Stimulated activated CD4-positive, alpha-beta T cell treated with anti-CD3 and anti-CD28 coated beads, Interleukin-12 subunit alpha, Interleukin-12 subunit beta, amount 100 ng/mL, for 48 hours (primary cell): ENCODE measurements at regions not wholly inside any gene's neighbourhood (a gene's known extent, or its start where the extent isn't known, plus 50 kb on each side); places are given as distances from the start of the nearest gene placed in this dataset.
A peak's percentile ranks its signal among the peaks of the same experiment; 100 is the strongest.

Experiments
- DNase-seq, 3 donors: peaks; one replicate each; pipeline ENCODE4 v3.0.0-alpha.2; 2020; ENCODE audit warnings: low read depth in 2 of 3, low spot score in 1 of 3

GRCh38 chr18:46343931-46344372, 239.8 kb downstream of the HAUS1 start:
- peak; percentile 17 to 28 (median 20) for DNase-seq

DNA sequence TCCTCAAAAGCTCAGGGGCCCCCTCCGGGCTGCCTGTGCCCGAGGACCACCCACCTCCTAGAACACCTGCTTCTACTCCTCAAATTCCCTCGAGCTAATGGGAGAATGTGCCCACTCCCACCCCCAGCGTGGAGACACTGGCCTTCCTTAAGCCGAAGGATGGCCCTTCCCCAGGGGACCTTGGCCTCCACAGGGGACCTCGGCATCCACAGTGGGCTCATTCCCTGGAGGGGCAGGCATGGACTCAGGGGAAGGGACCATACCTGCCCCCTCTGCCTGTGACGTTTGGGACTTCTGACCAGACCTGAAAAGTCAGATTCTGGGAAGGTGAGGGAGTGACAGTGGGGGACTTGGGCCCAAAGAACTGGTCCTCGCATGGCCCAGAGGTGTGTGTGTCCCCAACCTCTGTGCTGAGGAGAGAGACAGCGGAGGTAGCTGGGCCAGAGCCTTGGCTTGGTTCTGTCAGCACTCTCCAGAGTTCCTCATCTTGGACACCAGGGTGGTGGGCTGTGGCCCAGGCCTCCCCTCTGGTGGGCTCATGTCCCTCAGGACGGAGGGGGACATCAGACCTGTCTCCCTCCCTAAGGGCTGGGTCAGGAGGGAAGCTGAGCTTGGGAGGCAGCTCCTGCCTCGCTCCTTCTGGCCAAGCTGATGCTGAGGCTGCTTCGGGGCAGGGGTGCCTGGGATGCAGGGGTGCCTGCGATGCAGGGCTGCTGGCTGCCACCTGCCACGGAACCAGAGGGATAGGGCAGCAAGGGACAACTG, 240.4 kb downstream of the HAUS1 start:
- DNase-seq, result no peak

DNA sequence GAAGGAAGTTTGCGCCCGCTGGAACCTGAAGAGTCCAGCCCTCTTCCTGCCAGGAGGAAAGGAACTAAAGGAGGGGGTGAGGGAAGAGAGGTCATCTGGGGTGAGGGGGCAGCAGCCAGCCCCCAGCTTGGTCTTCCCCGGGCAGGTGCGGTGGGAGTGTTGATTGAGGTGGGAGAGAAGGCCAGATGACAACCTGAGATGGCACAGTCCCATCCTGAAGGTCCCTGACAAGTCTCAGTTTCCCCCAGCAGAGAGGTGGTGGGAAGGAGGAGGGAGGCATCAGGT, 240.9 kb downstream of the HAUS1 start:
- DNase-seq, result no peak

DNA sequence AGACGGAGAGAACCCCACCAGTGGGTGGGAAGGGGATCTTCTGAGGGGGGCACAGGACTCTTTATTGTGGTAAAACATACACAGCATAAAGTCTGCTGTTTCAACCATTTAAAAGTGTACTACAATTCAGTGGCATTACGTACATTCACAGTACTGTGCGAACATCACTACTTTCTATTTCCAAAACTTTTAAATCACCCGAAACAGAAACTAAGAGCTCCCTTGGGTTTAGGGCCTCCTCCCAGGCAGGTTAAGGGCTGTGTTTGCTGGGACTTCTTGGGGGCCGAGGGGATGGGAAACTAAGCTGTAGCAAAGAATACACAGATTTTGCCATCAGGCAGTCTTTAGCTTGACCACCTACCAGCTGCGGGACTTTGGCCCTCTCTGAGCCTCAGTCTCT, 242.0 kb downstream of the HAUS1 start:
- DNase-seq, result no peak

DNA sequence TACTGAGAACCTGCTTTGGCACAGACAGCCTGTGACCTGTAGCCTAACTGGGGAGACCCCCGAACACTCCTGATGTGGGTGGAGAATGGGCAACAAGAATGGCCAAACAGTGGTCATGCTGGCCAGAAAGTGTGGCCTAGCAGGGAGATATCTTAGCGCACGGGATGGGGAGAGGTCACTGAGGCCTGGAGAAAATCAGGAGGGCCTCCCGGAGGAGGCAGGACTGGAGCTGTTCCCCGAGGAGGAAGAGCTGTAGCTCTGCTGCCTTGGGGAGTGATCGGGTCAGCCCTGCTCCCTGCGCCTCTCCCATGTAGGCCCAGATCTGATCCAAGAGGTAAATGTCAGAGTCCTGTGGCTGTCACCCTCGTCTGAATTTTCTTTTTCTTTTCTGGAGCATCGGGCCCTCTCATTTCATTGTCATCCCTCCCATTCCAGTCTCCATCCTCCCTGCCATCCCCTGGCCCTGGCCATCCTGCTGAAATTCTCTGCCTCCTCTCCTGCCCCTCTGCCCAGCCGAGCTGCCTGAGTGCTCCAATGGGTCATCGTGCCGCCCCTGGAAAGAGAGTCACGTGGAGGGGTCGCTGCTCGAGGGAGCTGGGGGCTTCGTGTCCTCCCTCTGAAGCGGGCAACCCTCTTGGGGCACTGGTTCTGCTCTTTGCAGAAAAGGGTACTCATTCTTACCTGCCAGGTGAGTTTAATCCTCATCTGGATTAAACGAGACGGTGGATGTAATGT, 242.9 kb downstream of the HAUS1 start:
- no peak for DNase-seq

GRCh38 chr18:46350598-46351159, 246.5 kb downstream of the HAUS1 start:
- no peak for DNase-seq

- no peak for DNase-seq
Observed at GRCh38 chr18:46352520-46353250, 248.5 kb downstream of the HAUS1 start.

DNA sequence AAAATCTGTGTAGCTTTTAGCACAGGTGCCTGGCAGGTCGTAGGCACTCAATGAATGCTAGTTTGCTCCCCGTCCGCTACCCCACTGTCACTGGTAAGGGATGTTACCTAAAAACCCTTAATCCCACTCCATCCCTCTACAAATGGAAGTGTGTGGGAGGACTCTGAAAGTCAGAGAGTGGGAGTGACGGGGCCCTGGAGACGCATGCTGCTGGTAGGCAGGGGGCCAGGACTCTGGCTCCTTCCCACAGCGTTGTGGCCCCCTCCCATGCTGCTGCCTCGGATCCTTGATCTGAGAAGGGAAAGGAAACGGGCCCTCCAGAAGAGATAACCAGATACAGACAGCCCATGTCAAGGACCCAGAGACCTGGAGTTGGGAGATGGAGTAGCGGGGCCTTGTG, 249.3 kb downstream of the HAUS1 start:
- no peak for DNase-seq

- no peak for DNase-seq
Observed at GRCh38 chr18:46356278-46357033, 252.3 kb downstream of the HAUS1 start.

- no peak for DNase-seq
Observed at GRCh38 chr18:46360102-46360699, 256.0 kb downstream of the HAUS1 start.

DNA sequence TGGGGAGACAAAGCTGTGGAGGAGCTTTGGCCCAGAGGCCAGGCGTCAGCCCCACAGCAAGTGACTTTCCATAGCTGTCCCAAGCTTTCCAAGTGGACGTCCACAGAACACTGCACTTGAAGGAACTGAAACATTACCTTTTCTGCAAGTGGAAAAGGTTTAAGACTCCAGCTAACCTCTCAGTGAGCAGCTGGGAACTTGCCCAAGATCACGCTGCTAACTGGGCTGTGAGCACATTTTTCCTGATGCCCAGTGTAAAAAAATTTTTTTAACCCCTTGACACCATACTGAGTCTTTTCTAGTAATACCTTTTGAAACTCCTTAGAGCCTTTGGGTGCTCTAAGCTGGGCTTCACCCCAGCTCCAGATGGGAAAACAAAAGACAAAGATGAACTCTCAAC, 256.7 kb downstream of the HAUS1 start:
- DNase-seq, result no peak

- DNase-seq, result no peak
Observed at GRCh38 chr18:46362533-46362932, 258.3 kb downstream of the HAUS1 start.

GRCh38 chr18:46364048-46364447, 259.9 kb downstream of the HAUS1 start:
- DNase-seq, result no peak

DNA sequence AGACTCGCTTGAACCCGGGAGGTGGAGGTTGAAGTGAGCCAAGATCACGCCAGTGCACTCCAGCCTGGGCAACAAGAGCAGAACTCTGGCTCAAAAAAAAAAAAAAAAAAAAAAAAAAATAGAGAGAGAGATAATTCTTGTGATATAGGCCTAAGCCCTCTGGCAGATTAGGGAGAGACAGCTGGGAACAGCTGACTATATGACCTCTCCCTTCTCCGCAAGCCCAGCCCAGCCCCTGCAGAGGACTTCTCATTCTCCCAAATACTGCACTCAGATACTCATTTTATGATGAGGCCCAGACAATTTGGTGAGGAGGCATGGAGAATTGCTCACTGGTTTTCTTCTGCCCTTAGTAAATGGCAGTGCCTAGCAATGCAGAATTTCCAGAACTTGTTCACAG, 262.0 kb downstream of the HAUS1 start:
- DNase-seq, result no peak

GRCh38 chr18:46366751-46367376, 262.7 kb downstream of the HAUS1 start:
- DNase-seq, result no peak

DNA sequence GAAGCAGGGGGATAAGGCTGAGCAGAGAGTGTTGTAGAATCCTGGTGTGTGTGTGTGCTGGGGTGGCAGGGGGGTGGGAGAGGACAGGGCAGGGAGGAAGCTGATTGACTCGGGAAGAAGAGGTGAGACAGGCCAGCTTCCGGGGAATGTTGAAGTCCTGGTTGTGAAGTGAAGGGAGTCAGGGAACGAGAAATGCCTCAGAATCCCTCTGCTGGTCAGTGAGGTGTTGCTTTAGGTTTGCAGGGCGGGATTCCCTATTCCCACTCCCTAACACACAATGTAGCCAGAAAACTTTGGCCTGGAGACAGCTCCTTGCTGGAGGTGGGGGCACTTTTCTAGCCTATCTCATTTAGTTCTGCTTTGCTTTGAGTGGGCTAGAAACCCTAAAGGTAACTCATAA, 265.1 kb downstream of the HAUS1 start:
- no peak for DNase-seq

GRCh38 chr18:46370898-46371297, 266.7 kb downstream of the HAUS1 start:
- no peak for DNase-seq

- DNase-seq, result no peak
Observed at GRCh38 chr18:46372670-46373069, 268.5 kb downstream of the HAUS1 start.

DNA sequence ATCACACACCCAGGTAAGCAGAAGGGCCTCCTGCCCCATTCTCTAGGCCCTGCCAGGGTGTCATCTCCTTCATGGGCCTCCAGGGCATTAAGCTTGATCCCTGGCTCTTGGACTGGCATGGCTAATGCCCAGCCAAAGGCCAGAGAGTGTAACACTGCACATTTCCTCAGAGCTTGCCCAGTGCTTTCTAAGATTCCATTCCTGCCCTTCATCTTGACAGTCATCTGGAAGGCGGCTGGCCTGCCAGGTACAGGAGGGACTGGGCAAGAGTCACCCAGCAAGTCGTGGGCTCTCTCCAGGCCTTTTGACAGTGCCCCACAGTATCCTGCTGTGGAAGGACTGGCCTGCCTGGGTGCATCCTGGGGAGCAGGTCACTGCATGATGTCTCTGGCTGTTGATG, 268.9 kb downstream of the HAUS1 start:
- DNase-seq, result no peak

GRCh38 chr18:46373791-46374190, 269.6 kb downstream of the HAUS1 start:
- DNase-seq, result no peak
